A549 (cell line): ENCODE measurements at regions not wholly inside any gene's neighbourhood (a gene's known extent, or its start where the extent isn't known, plus 50 kb on each side); places are given as distances from the start of the nearest gene placed in this dataset.

ENCODE experiments used
- ATAC-seq, 2 experiments: fragments of 200-7000 bp in 1 of 2; fragments of >200 bp in 1 of 2; cut with Nextera tagmentation in 1 of 2; cut with Tn5 transposase in 1 of 2; 3 replicates each; pipeline versions ENCODE4 v1.8.0 to v1.9.1; 2018 to 2020; ENCODE audit warnings: mild to moderate bottlenecking in 1 of 2, moderate library complexity in 1 of 2
- CTCF ChIA-PET: fragments of 300-600 bp; sonication (Branson Sonifier 250); formaldehyde crosslinking; extraction: SDS; loops from one replicate; lab custom pipeline; 2021; ENCODE audit warnings: antibody characterized with exemption, inconsistent platforms; lab: Yijun Ruan, JAX
- POLR2A ChIA-PET: fragments of 350-600 bp; formaldehyde crosslinking; extraction: SDS; loops from one replicate; lab custom pipeline; 2021; ENCODE audit warnings: antibody characterized with exemption, inconsistent platforms; lab: Yijun Ruan, JAX
- DNase-seq, 2 experiments: peaks; one replicate each; pipeline versions ENCODE4 v3.0.0 to v3.0.0-alpha.2; 2011 to 2016; ENCODE audit warnings: low read depth in 1 of 2, low spot score in 1 of 2
- FAIRE-seq: peaks from 2 replicates; lab custom pipeline; 2011; peaks lifted over from hg19 to GRCh38; lab: Jason Lieb, UNC
- H3K27ac ChIP-seq, 2 experiments: fragments of >200 bp; sonication (Bioruptor Twin); formaldehyde crosslinking; 3 replicates each; pipeline ENCODE4 v1.5.1; 2016 to 2017
- H3K4me1 ChIP-seq: fragments of >200 bp; sonication (Bioruptor Twin); formaldehyde crosslinking; 3 replicates; pipeline ENCODE4 v1.6.1; 2016
- H3K4me2 ChIP-seq: fragments of >200 bp; sonication (Bioruptor Twin); formaldehyde crosslinking; 3 replicates; pipeline ENCODE4 v1.6.1; 2016
- H3K4me3 ChIP-seq: fragments of >200 bp; sonication (Bioruptor Twin); formaldehyde crosslinking; 3 replicates; pipeline ENCODE4 v1.5.1; 2016
- H3K9me3 ChIP-seq: fragments of >200 bp; sonication (Bioruptor Twin); formaldehyde crosslinking; 3 replicates; pipeline ENCODE4 v1.6.1; 2016
- ATOH8 ChIP-seq: fragments of 250-450 bp; sonication (Bioruptor Pico); IDR thresholded peaks from 2 replicates; pipeline ENCODE4 v1.5.0; 2020; ENCODE audit warnings: low read depth, mild to moderate bottlenecking, moderate library complexity
- BCL3 ChIP-seq: fragments of >200 bp; sonication (Bioruptor Twin); formaldehyde crosslinking; IDR thresholded peaks from 3 replicates; pipeline ENCODE4 v1.6.1; 2016
- CBX8 ChIP-seq: fragments of 200-600 bp; sonication (generic); IDR thresholded peaks from 2 replicates; pipeline ENCODE4 v1.6.1; 2016
- CEBPB ChIP-seq, 2 experiments: fragments of >200 bp in 1 of 2; sonication (Bioruptor Twin) in 1 of 2; formaldehyde crosslinking in 1 of 2; IDR thresholded peaks; 2 replicates each; pipeline ENCODE4 v1.6.1; 2012 to 2016
- CHD4 ChIP-seq: fragments of 200-600 bp; sonication (generic); IDR thresholded peaks from 2 replicates; pipeline ENCODE4 v1.6.1; 2016; ENCODE audit warnings: antibody characterized with exemption, mild to moderate bottlenecking, borderline replicate concordance
- ELK1 ChIP-seq: fragments of 150-350 bp; IDR thresholded peaks from 2 replicates; pipeline ENCODE4 v1.6.1; 2014; ENCODE audit warnings: low read depth, mild to moderate bottlenecking, low read length
- ESRRA ChIP-seq: fragments of 150-350 bp; IDR thresholded peaks from 2 replicates; pipeline ENCODE4 v1.6.1; 2014; ENCODE audit warnings: mild to moderate bottlenecking, low read length, borderline replicate concordance
- FOSL2 ChIP-seq, 2 experiments: fragments of 450-650 bp in 1 of 2; fragments of >200 bp in 1 of 2; sonication (Bioruptor Twin) in 1 of 2; formaldehyde crosslinking; IDR thresholded peaks; 2 replicates each; pipeline versions ENCODE4 v1.5.0 to v1.6.1; 2016 to 2020; ENCODE audit warnings: mild to moderate bottlenecking in 1 of 2, moderate library complexity in 1 of 2
- FOXS1 ChIP-seq: fragments of 250-450 bp; sonication (Bioruptor Pico); IDR thresholded peaks from 2 replicates; pipeline ENCODE4 v1.5.0; 2020; ENCODE audit warnings: mild to moderate bottlenecking, moderate library complexity
- HDAC2 ChIP-seq: fragments of 200-600 bp; sonication (generic); IDR thresholded peaks from 2 replicates; pipeline ENCODE4 v1.6.1; 2016
- HES2 ChIP-seq: fragments of >200 bp; sonication (Bioruptor Twin); formaldehyde crosslinking; IDR thresholded peaks from 2 replicates; pipeline ENCODE4 v1.6.1; 2016
- HOXB13 ChIP-seq: fragments of 250-450 bp; sonication (Bioruptor Pico); IDR thresholded peaks from 2 replicates; pipeline ENCODE4 v1.5.0; 2020; ENCODE audit warnings: low read depth, mild to moderate bottlenecking, moderate library complexity
- MAFK ChIP-seq: fragments of 450-650 bp; IDR thresholded peaks from 2 replicates; pipeline ENCODE4 v1.6.1; 2014; ENCODE audit not compliant: partially characterized antibody
- MAX ChIP-seq: IDR thresholded peaks from 2 replicates; pipeline ENCODE4 v1.6.1; 2012
- MAZ ChIP-seq: fragments of 150-350 bp; IDR thresholded peaks from 2 replicates; pipeline ENCODE4 v1.6.1; 2014; ENCODE audit warnings: antibody characterized with exemption, low read depth, low read length, borderline replicate concordance
- NFE2L2 ChIP-seq: fragments of 150-350 bp; conservative IDR thresholded peaks from 2 replicates; pipeline ENCODE4 v1.6.1; 2014; ENCODE audit warnings: low read length
- PHF8 ChIP-seq: fragments of 200-600 bp; sonication (generic); IDR thresholded peaks from 2 replicates; pipeline ENCODE4 v1.6.1; 2016; ENCODE audit warnings: low read depth, mild to moderate bottlenecking, antibody characterized with exemption, moderate library complexity, borderline replicate concordance
- POLR2AphosphoS2 ChIP-seq: conservative IDR thresholded peaks from 2 replicates; pipeline ENCODE4 v1.6.1; 2012; ENCODE audit warnings: low read length, improper control_type of control experiment, inconsistent platforms
- RAD21 ChIP-seq, 2 experiments: fragments of >200 bp in 1 of 2; sonication (Bioruptor Twin) in 1 of 2; formaldehyde crosslinking in 1 of 2; IDR thresholded peaks in 1 of 2; conservative IDR thresholded peaks in 1 of 2; 2 replicates in 1 of 2; 3 replicates in 1 of 2; pipeline ENCODE4 v1.6.1; 2012 to 2018; ENCODE audit warnings: inconsistent platforms in 1 of 2
- RCOR1 ChIP-seq: fragments of 150-350 bp; IDR thresholded peaks from 2 replicates; pipeline ENCODE4 v1.6.1; 2014; ENCODE audit warnings: antibody characterized with exemption, low read length, low read depth
- REST ChIP-seq: fragments of 200-600 bp; sonication (generic); IDR thresholded peaks from 2 replicates; pipeline ENCODE4 v1.6.1; 2016; ENCODE audit warnings: antibody characterized with exemption, mild to moderate bottlenecking, moderate library complexity
- RFX5 ChIP-seq: fragments of 450-650 bp; IDR thresholded peaks from 2 replicates; pipeline ENCODE4 v1.7.1; 2014; ENCODE audit warnings: antibody characterized with exemption, mild to moderate bottlenecking, moderate library complexity
- TP53 ChIP-seq: fragments of 250-450 bp; sonication (Bioruptor Pico); IDR thresholded peaks from 2 replicates; pipeline ENCODE4 v1.5.0; 2021; ENCODE audit warnings: mild to moderate bottlenecking, moderate library complexity
- USF2 ChIP-seq: fragments of 450-650 bp; IDR thresholded peaks from 2 replicates; pipeline ENCODE4 v1.6.1; 2014; ENCODE audit warnings: antibody characterized with exemption
- ZFP36 ChIP-seq: fragments of 450-650 bp; IDR thresholded peaks from 2 replicates; pipeline ENCODE4 v1.6.1; 2014; ENCODE audit warnings: borderline replicate concordance; ENCODE audit not compliant: partially characterized antibody
- WGBS: methylation state at CpG from one replicate; pipeline ENCODE4 v1.1.6; 2017; ENCODE audit errors: missing lambda C conversion rate; 5-methylcytosine and 5-hydroxymethylcytosine counted together

GRCh38 chr7:20980668-20981264, 194.1 kb upstream of the SP8 start:
- Histone ChIP-seq H3K4me1 (no peaks in the 10 kb centered on the region), H3K9me3 (no peaks in the 10 kb centered on the region), H3K4me3 (no peak overlapping the region), H3K4me2 (no peak overlapping the region), H3K27ac (no peak overlapping the region)
- no peak for ATAC-seq
- FAIRE-seq = no peak
- no peak for DNase-seq
- POLR2A ChIA-PET = no interaction called here
- TF ChIP-seq RCOR1 = no peak
- TF ChIP-seq MAZ = no peak
- no peak for TF ChIP-seq MAFK
- no peak for TF ChIP-seq PHF8
- TF ChIP-seq ELK1 = no peak
- TF ChIP-seq RAD21 (conservative IDR thresholded peaks at IDR 0.05 in 1 of 2, IDR thresholded peaks at IDR 0.05 in 1 of 2) = no peak
- no peak for TF ChIP-seq USF2
- TF ChIP-seq POLR2AphosphoS2 = no peak
- TF ChIP-seq CHD4 = no peak
- TF ChIP-seq HOXB13 (CRISPR knock-in tag) = no peak
- TF ChIP-seq FOSL2 (IDR thresholded peaks at IDR 0.05) = no peak
- no peak for TF ChIP-seq FOSL2 (CRISPR knock-in tag; IDR thresholded peaks at IDR 0.05)
- no peak for TF ChIP-seq ATOH8 (CRISPR knock-in tag)
- TF ChIP-seq HES2 = no peak
- TF ChIP-seq FOXS1 (CRISPR knock-in tag) = no peak
- no peak for TF ChIP-seq CBX8
- no peak for TF ChIP-seq BCL3
- TF ChIP-seq MAX = no peak
- TF ChIP-seq NFE2L2 = no peak
- WGBS = 31% methylated on average over 7 of the region's 7 CpGs
- CTCF ChIA-PET = no interaction called here

GRCh38 chr7:20988340-20988739, 201.7 kb upstream of the SP8 start:
- 54% methylated on average over 3 of the region's 3 CpGs for WGBS
- Histone ChIP-seq H3K4me1 (no peaks in the 10 kb centered on the region), H3K4me2 (no peak overlapping the region), H3K27ac (no peak overlapping the region), H3K4me3 (no peak overlapping the region), H3K9me3 (no peaks in the 10 kb centered on the region; the same call in 2 of the 3 replicates)
- no peak for FAIRE-seq
- ATAC-seq = no peak
- ChIA-PET POLR2A (no interaction called here), CTCF (no interaction called here)
- DNase-seq = no peak
- TF ChIP-seq CEBPB (IDR thresholded peaks at IDR 0.05) = no peak
- TF ChIP-seq ESRRA = no peak
- TF ChIP-seq ZFP36 = no peak
- no peak for TF ChIP-seq HDAC2
- TF ChIP-seq REST = no peak
- TF ChIP-seq RFX5 = no peak
- TF ChIP-seq TP53 (CRISPR knock-in tag) = no peak
- TF ChIP-seq MAX = no peak
- TF ChIP-seq ATOH8 (CRISPR knock-in tag) = no peak
- no peak for TF ChIP-seq HES2
- TF ChIP-seq BCL3 = no peak
- TF ChIP-seq CHD4 = no peak
